ENCODE measurements at regions not wholly inside any gene's neighbourhood (a gene's known extent, or its start where the extent isn't known, plus 50 kb on each side); places are given as distances from the start of the nearest gene placed in this dataset.

DNA sequence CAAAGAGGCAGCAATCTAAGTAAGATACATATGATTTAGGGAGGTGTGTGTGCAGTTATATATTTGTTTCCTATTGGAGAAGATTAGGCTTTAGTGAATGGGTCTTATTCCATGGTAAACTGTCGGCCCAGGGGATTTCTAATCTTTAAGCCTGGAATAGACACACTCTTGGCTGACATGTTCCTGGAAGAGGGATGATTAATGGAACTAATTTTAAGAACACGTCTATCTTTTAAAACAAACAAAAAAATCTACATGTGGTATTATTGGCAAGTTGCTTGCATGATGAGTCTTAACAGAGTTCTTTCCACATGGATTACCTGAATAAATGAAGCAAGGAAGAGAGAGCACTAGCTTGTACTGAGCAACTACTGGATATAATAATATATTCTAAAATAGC, 114.2 kb upstream of the NT5C1B start:
- no peak for DNase-seq (ENCODE audit: low read depth)
- TF ChIP-seq, protein P1, sequence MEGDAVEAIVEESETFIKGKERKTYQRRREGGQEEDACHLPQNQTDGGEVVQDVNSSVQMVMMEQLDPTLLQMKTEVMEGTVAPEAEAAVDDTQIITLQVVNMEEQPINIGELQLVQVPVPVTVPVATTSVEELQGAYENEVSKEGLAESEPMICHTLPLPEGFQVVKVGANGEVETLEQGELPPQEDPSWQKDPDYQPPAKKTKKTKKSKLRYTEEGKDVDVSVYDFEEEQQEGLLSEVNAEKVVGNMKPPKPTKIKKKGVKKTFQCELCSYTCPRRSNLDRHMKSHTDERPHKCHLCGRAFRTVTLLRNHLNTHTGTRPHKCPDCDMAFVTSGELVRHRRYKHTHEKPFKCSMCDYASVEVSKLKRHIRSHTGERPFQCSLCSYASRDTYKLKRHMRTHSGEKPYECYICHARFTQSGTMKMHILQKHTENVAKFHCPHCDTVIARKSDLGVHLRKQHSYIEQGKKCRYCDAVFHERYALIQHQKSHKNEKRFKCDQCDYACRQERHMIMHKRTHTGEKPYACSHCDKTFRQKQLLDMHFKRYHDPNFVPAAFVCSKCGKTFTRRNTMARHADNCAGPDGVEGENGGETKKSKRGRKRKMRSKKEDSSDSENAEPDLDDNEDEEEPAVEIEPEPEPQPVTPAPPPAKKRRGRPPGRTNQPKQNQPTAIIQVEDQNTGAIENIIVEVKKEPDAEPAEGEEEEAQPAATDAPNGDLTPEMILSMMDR (IDR thresholded peaks at IDR 0.05; ENCODE audit: insufficient read depth, low read depth, low read length, missing control alignments): no peak
- H3K4me3 ChIP-seq (ENCODE audit: low read length): no peak overlapping the region

DNA sequence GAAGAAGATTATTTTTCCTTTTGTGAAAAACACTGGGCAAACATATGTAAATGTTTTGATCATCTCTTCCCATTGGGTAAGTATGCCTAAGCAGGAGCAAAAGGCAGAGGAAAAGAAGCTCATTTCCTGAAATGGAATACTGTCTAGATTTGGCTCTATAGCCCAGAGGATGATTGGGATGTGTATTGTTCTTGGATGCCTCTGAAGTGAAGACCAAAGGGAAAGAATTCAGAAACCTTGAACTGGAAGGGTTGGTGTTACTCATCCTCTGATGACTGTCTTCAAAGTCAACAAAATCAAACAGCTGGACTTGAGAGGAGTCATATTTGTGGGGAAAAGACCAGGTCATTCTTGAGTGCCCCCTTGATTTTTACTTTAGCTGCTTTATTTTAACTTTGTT, 112.6 kb upstream of the NT5C1B start:
- TF ChIP-seq, protein P1 (IDR thresholded peaks at IDR 0.05; ENCODE audit: insufficient read depth, low read depth, low read length, missing control alignments): no peak
- no peak overlapping the region for H3K4me3 ChIP-seq (ENCODE audit: low read length)
- DNase-seq (ENCODE audit: low read depth): peak; percentile 74

DNA sequence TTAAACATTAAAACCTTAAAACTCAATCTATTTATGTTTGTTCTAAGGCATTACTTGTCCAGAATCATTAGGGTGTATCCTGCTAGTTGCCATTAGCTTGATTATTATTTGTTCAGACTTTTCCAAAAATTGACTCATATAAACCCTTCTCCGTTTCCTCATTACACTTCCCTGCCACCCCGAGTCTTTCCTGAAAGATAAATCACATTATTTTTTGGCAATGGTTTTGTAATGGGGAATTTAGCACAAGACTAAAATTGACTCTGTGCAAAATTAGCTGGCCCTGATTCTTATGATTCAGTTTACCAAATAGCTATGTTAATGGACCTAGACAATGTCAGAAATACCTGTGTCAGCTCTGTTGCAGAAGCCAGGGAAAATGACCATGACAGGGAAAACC, 112.2 kb upstream of the NT5C1B start:
- TF ChIP-seq, protein P1 (IDR thresholded peaks at IDR 0.05; ENCODE audit: insufficient read depth, low read depth, low read length, missing control alignments): no peak
- DNase-seq (ENCODE audit: low read depth): no peak
- H3K4me3 ChIP-seq (ENCODE audit: low read length): no peak overlapping the region

DNA sequence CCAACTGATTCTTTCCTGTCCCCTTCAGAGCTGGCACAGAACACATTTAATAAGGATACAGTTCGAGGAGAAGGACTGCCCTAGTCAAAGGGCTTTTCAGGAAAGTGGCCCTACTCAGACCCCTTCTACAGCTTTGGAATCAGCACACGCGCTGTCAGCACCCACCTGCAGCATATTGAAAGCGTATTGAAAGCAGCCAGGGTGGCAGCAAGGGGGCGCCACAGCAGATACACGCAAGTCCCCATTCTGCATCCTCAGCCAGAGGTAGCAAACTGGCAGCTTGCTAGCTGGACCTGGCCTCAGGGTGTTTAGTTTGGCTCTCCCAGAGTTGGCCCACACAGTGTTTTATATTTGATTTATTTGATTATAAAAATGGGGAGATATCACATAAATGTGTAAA, 101.0 kb upstream of the NT5C1B start:
- TF ChIP-seq, protein P1 (IDR thresholded peaks at IDR 0.05; ENCODE audit: insufficient read depth, low read depth, low read length, missing control alignments): no peak
- no peak for DNase-seq (ENCODE audit: low read depth)
- no peak overlapping the region for H3K4me3 ChIP-seq (ENCODE audit: low read length)

DNA sequence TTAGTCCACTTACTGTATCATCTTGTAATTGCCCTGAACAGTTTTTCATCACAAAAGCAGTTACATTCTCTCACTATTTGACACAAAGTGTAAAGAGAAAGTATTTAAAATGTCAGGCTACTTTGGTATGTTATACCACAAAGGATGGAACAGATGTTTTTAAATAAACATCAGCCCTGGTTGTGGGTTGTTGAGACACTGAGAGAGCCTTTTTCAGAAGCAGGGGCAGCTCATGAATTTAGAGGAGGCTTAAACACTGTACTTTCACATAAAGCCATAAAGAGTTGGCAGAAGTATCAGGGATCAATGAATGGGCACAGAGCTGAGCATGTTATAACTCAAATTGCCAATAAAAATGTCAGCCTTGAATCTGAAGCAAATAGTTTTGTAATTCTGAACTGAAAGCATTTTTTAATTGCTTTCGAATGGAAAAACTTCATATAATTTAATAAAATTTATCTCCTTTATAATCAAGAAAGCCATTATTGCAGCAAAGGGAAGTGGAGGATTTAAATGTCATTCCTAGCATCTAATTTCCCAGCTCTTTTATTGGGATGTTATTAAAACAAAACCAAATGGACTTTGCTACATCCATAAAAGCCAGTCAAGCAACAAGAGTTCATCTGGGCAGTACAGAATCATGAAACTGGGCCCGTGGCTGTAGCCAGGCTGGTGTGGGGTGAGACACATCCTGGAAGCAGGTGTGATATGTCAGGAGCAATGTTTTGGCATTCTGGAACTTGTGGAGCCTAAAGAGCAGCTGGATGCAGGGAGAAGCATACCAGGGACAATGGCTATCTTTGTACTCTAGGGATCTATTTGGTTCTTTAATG, 95.1 kb upstream of the NT5C1B start:
- TF ChIP-seq, protein P1 (IDR thresholded peaks at IDR 0.05; ENCODE audit: insufficient read depth, low read depth, low read length, missing control alignments): no peak
- H3K4me3 ChIP-seq (ENCODE audit: low read length): no peak overlapping the region
- no peak for DNase-seq (ENCODE audit: low read depth)

DNA sequence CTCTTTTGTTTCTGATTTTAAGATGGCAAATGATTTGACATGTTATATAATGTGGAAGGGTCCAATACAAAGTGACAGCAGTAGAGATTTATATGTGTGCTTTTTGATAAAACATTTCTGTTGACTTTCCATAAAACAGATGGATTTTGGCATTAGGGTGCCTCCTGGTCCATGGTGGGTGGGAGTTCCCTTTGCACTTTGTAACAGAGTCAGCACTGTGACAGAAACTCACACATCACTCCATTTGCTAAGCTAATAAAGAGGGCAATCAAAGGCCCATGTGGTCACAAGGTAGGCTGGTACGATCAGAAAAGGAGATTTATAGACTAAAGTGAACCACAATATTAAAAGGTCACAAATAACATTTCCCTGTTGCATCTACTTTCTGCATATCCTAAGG, 93.3 kb upstream of the NT5C1B start:
- no peak for DNase-seq (ENCODE audit: low read depth)
- TF ChIP-seq, protein P1 (IDR thresholded peaks at IDR 0.05; ENCODE audit: insufficient read depth, low read depth, low read length, missing control alignments): no peak
- no peak overlapping the region for H3K4me3 ChIP-seq (ENCODE audit: low read length)

DNA sequence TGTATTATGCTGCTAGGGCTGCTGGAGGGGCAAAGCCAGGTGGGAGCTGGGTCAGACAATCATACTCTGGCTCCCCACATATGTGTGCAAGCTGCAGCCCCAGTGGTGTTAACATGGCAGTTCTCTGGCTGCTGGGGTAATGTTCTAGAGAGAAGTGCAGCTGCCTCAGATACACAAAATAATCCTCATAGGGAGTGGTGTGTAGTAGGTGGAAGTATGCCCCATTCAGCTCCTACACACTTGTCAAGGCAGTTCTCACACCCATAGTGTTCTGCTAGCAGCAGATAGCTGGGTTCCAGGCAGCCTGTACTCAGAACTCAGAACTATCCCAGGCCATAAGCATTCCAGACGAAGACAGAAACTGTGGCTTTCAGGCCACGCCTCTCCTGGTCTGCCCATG, 87.9 kb upstream of the NT5C1B start:
- no peak overlapping the region for H3K4me3 ChIP-seq (ENCODE audit: low read length)
- no peak for DNase-seq (ENCODE audit: low read depth)
- TF ChIP-seq, protein P1 (IDR thresholded peaks at IDR 0.05; ENCODE audit: insufficient read depth, low read depth, low read length, missing control alignments): no peak
